HG03159 (cell line): ENCODE measurements at regions not wholly inside any gene's neighbourhood (a gene's known extent, or its start where the extent isn't known, plus 50 kb on each side); places are given as distances from the start of the nearest gene placed in this dataset.
"Not testable (repeated sequence)": the region's sequence is repeated elsewhere in the genome, so short reads cannot be mapped to it uniquely, and the experiment has no call there.

ENCODE experiments used
- ATAC-seq: cut with Tn5 transposase; IDR thresholded peaks from one replicate; pipeline ENCODE4 v1.9.1; 2021; ENCODE audit warnings: mild to moderate bottlenecking, moderate library complexity; ENCODE audit not compliant: unreplicated experiment

GRCh38 chr12:131635491-131636122 lies 75.3 kb upstream of the SFSWAP start:
- no peak for ATAC-seq

GRCh38 chr12:131636266-131636665 lies 74.6 kb upstream of the SFSWAP start:
- ATAC-seq = no peak

- ATAC-seq = no peak
These were observed 73.7 kb upstream of the SFSWAP start for GRCh38 chr12:131636940-131637750.

DNA sequence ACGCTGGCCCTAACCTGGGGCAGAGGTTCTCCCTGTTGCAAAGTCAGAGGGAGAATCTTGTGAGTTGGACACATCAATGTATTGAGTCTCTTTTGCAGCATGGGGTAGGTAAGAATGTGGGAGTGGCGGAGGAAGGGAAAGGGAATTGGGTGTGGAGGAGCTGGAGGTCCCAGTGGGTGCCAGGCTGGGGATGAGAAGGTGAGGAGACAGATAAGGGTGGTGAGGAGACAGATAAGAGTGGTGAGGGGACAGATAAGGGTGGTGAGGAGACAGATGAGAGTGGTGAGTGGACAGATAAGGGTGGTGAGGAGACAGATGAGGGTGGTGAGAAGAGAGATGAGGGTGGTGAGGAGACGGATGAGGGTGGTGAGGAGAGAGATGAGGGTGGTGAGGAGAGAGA lies 72.9 kb upstream of the SFSWAP start:
- no peak for ATAC-seq

- no peak for ATAC-seq
These were observed 71.5 kb upstream of the SFSWAP start for GRCh38 chr12:131639270-131639940.

DNA sequence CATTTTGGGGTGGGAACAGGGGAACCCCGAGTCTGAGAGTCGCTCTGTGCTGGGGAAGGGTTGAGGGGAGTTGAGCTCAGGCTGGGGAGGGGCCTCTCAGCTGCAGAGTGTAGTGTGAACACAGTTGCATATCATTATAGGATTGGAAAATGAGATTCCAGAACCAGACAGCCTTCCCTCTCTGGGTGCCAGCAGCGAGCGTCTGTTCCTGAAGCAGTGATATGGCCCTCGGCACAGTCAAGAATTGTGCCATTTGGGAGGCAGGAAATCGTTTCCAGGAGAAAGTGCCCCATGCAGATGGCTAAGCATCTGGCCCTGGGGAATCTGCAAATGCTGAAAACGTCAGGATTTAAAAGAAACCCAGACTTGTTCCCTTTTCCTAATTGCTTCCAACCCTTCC lies 70.4 kb upstream of the SFSWAP start:
- no peak for ATAC-seq

DNA sequence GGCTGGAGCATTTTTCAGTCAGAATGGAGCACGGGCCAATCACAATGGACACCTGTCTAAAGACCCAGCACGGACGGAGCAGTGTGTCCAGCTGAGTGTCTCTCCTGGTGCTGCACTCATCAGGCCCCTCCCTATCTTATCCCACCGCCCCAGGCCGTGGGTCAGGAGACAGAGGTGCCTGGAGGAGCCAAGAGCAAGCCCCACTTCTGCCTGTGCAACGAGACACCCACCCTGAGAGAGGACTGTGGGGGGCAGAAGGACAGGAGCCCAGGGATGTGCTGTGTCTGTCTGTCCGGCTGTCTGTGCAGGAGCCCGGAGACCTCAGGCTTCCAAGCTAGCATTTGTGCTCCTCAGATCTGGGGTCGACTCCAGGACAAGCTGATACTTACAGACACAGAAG lies 69.6 kb upstream of the SFSWAP start:
- no peak for ATAC-seq

GRCh38 chr12:131642101-131642540 lies 68.8 kb upstream of the SFSWAP start:
- ATAC-seq = no peak

DNA sequence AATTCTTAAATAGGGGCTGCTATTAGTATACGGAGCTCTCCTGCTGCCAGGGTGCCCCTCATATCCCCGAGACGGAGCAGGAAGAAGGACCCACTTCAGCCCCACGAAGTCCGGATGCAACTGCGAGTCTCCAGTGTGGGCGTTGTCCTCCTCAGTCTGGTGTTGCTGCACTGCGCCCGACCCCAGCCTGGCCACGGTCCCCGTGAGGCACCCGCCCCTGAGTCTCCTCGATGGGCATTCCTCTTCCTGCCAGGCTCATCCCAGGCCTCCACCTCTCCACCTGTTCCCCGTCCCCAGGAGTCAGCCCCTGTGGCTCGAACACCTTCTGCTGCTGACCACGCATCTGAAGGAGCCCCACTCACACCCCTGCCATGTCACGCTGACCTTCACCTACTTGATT lies 68.1 kb upstream of the SFSWAP start:
- no peak for ATAC-seq

GRCh38 chr12:131643631-131644452 lies 67.0 kb upstream of the SFSWAP start:
- no peak for ATAC-seq

GRCh38 chr12:131644481-131644880 lies 66.4 kb upstream of the SFSWAP start:
- ATAC-seq = no peak

GRCh38 chr12:131644917-131645316 lies 66.0 kb upstream of the SFSWAP start:
- ATAC-seq = not testable (repeated sequence)

DNA sequence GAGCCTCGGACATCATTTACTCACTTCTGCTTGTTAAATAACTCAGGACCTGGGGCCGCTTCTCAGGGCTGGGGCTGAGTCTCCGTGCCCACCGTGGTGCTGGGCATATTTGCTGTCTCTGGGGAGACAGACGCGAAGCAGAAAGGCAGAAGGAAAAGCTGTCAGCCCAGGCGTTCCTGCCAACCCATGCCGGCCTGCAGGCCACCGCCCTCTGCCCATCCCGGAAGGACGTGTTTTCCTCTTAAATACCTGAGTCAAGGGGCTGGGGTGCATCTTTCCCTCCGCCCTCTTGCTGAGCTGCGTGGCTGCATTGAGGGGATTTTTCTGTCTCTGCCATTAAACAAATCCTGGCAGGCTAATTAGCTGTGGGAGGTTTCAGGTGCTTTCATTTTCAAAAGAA lies 65.3 kb upstream of the SFSWAP start:
- not testable (repeated sequence) for ATAC-seq

GRCh38 chr12:131646444-131646843 lies 64.4 kb upstream of the SFSWAP start:
- not testable (repeated sequence) for ATAC-seq

DNA sequence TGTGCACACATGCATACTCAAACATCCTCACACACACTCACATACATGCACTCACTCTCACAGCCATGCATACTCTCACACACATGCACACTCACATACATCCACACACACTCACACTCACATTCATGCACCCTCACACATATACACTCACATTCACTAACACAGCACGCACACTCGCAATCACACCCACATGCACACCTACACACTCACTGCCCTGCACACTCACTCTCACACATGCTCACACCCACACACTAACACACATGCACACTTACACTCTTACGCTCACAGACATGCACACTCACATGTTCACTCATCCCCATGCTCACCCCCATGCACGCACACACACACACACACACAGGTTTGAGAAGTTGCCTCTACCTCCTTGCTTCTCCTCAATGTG lies 63.2 kb upstream of the SFSWAP start:
- no peak for ATAC-seq

- not testable (repeated sequence) for ATAC-seq
These were observed 55.3 kb upstream of the SFSWAP start for GRCh38 chr12:131655469-131656174.

DNA sequence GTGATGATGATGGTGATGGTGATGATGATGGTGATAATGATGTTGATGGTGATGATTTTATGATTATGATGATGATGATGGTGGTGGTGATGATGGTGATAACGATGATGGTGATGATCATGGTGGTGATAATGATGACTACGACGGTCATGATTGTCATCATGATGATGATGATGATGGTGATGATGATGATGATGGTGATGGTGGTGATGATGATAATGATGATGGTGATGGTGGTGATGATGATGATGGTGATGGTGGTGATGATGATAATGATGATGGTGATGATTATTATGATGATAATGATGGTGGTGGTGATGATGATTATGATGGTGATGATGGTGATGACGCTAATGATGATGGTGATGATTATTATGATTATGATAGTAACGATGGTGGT lies 54.1 kb upstream of the SFSWAP start:
- ATAC-seq = not testable (repeated sequence)

GRCh38 chr12:131658605-131659004 lies 52.3 kb upstream of the SFSWAP start:
- not testable (repeated sequence) for ATAC-seq

DNA sequence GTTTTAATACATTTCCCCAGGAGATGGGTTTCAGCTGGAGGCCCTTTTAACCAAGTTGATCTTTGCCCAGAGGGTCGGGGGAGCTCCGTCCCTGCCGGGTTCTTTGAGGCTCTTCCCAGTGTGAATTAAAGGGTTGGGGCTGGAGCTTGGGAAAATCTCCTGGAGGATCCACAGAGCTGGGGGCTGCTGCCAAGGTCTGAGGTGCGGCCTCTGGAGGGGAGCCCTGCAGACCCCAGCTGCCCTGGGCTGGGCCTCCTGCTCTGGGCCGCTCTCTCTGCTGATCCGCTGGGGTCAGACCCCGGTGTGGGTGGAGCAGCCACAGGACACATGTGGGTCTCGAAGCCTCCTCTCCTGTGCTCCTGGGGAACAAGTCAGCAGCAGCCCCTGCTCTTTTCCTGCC lies 51.4 kb upstream of the SFSWAP start:
- not testable (repeated sequence) for ATAC-seq

GRCh38 chr12:131659976-131660375 lies 50.9 kb upstream of the SFSWAP start:
- not testable (repeated sequence) for ATAC-seq
